Bone marrow (tissue), 2 donors: ENCODE measurements at regions not wholly inside any gene's neighbourhood (a gene's known extent, or its start where the extent isn't known, plus 50 kb on each side); places are given as distances from the start of the nearest gene placed in this dataset.

Experiments used
- DNase-seq, 2 donors: peaks; one replicate each; lab custom pipeline; 2025; lab: John Stamatoyannopoulos, UW

DNA sequence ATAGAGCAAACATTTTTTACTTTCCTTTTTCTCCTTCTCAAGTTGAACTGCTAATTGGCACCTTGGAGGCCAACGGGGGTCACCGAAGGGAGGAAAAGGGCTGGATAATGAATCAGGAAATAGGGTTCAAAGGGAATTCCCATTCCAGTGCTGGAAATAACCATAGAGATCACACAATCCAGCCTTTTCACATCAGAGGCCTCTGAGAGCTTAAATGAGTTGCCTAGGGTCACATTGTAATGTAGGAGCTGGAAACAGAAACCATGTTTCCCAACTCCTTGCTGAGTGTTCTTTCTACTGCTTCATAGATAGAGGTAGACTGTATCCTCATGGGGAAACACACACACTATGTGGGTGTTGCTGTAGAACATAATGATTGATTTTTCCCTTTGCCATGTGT is 60.6 kb upstream of the DDHD1 start:
- no peak for DNase-seq

GRCh38 chr14:53209370-53209769 is 56.2 kb upstream of the DDHD1 start:
- no peak for DNase-seq
